WERI-Rb-1 (cell line): ENCODE measurements at regions not wholly inside any gene's neighbourhood (a gene's known extent, or its start where the extent isn't known, plus 50 kb on each side); places are given as distances from the start of the nearest gene placed in this dataset.

ENCODE experiments used
- DNase-seq: peaks from one replicate; pipeline ENCODE4 v3.0.0-alpha.2; 2020
- H3K27ac ChIP-seq: fragments of 250-450 bp; sonication (Bioruptor Pico); 2 replicates; pipeline ENCODE4 v1.5.1; 2020; ENCODE audit warnings: mild to moderate bottlenecking, moderate library complexity
- H3K27me3 ChIP-seq: fragments of 250-450 bp; sonication (Bioruptor Pico); 2 replicates; pipeline ENCODE4 v1.5.1; 2021; ENCODE audit warnings: mild to moderate bottlenecking, low read depth, moderate library complexity; ENCODE audit not compliant: insufficient read depth, severe bottlenecking
- H3K36me3 ChIP-seq: fragments of 250-450 bp; sonication (Bioruptor Pico); 2 replicates; pipeline ENCODE4 v1.5.1; 2020; ENCODE audit warnings: mild to moderate bottlenecking, moderate library complexity
- H3K4me3 ChIP-seq: 2 replicates; pipeline ENCODE4 v1.5.1; 2011; ENCODE audit warnings: low read depth, mild to moderate bottlenecking, control low read depth, low read length
- H3K9me3 ChIP-seq: fragments of 250-450 bp; sonication (Bioruptor Pico); 2 replicates; pipeline ENCODE4 v1.5.1; 2021; ENCODE audit warnings: mild to moderate bottlenecking, moderate library complexity; ENCODE audit not compliant: severe bottlenecking
- CTCF ChIP-seq: IDR thresholded peaks from 2 replicates; pipeline ENCODE4 v1.5.1; 2011; ENCODE audit warnings: low read depth, mild to moderate bottlenecking, control low read depth, inconsistent platforms, low read length

GRCh38 chr15:66936861-66937582 is 128.4 kb upstream of the SMAD3 start:
- no peak for DNase-seq
- no peak for TF ChIP-seq CTCF

DNA sequence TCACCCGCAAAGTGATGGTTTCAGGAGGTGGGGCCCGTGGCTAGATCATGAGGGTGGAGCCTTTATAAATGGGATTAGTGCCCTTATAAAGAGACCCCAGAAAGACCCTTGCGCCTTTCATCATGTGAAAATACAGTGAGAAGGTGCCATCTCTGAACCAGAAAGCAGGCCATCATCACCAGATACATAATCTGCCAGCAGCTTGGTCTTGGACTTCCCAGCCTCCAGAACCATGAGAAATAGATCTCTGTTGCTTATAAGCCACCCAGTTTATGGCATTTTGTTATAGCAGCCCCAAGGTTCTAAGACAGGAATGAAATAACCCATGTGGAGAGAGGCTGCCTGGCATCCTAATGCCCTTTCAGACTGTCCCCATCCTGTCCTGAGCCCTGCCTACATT is 127.8 kb upstream of the SMAD3 start:
- TF ChIP-seq CTCF, result no peak
- no peak for DNase-seq

More at GRCh38 chr15:66936861-66937582, 128.4 kb upstream of the SMAD3 start:
- Histone ChIP-seq H3K4me3 (no peak overlapping the region), H3K9me3 (peaks cover 6% of the 10 kb centered on the region), H3K27me3 (no peaks in the 10 kb centered on the region), H3K27ac (no peak overlapping the region), H3K36me3 (no peaks in the 10 kb centered on the region)

DNA sequence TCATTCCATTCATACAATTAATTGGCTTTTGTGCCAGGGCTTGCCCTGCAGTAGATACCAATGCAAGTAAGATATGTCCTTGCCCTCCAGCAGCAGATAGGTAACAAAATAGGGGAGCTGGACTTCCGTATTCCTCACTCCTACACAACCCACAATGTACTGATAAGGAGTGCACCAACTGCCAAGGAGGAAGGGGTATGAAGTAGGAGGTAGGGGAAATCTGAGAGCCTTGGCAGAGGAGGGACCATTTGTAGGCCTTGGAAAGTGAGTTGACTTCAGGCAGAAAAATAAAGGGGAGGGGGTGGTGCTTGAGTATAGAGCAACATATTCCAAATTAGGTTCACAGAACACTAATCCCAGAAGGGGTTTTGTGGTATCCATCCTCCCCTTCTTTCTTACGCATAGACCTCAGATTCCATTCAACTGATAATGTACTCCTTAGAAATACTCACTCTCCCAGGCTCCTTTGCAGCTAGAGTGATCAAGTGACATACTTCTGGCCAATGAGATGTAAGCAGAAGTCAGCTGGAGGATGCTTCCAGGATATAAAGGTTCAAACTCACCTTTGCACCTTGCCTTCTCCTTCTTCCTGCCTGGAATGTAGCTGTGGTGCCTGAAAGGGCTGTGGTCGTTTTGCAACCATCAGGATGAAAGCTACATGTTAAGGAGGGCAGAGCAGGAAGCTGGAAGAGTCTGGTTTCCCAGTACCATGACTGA is 127.1 kb upstream of the SMAD3 start:
- no peak for DNase-seq
- Histone ChIP-seq H3K4me3 (no peak overlapping the region), H3K27me3 (no peaks in the 10 kb centered on the region), H3K9me3 (peaks cover 6% of the 10 kb centered on the region), H3K27ac (no peak overlapping the region), H3K36me3 (no peaks in the 10 kb centered on the region)
- TF ChIP-seq CTCF, result no peak

More for the DNA sequence above, 127.8 kb upstream of the SMAD3 start:
- Histone ChIP-seq H3K4me3 (no peak overlapping the region), H3K27ac (no peak overlapping the region), H3K36me3 (no peaks in the 10 kb centered on the region), H3K27me3 (no peaks in the 10 kb centered on the region), H3K9me3 (peaks cover 6% of the 10 kb centered on the region)

DNA sequence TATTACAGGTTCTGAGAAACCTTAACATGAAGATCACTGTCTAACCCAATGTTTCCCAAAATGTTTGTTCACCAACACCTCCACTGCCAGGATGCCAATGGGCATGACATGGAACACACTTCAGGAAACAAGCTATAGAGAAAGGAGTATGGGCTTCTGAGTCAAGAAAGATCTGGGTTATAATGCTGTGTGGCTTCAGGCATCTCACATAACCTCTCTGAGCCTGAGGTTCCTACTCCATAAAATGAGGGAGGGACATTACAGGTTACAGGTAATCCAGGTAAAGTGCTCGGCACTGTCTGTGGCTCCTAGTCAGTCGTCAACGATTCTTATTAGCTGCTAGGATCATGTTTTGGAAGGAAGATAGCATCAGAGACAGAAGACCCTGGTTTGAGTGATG is 126.4 kb upstream of the SMAD3 start:
- H3K9me3 ChIP-seq, result no peaks in the 10 kb centered on the region
- no peaks in the 10 kb centered on the region for H3K27me3 ChIP-seq
- no peak for DNase-seq
- TF ChIP-seq CTCF, result no peak
- H3K36me3 ChIP-seq, result no peaks in the 10 kb centered on the region
- H3K4me3 ChIP-seq, result no peak overlapping the region
- H3K27ac ChIP-seq, result no peak overlapping the region

DNA sequence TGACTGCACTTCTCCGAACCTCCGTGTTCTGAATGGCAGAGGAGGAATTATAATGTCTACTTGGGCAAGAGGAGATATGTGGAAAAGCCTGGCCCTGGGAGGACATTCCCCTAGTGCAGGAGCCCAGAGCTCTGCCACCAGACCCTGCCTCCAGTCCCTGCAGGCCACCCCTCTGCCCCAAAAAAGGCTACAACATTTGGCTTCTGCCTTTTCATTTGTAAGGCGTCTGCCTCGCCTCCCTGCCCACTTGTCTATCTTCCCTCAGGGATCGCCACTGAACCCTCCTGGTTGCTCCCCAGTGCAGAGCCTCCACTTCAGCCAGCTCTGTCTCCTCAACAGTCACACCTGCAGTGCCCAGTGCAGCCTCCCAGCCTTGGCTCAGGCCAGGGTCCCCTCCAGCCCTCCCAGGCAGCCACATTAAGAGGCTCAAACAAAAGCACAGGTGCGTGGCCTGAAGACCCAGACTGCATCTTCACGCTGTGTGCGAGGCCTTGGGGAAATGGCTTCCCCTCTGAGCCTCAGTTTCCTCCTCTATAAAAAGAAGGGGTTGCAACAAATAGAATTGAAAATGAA is 125.9 kb upstream of the SMAD3 start:
- Histone ChIP-seq H3K27ac (no peak overlapping the region), H3K36me3 (no peaks in the 10 kb centered on the region), H3K27me3 (no peaks in the 10 kb centered on the region), H3K9me3 (no peaks in the 10 kb centered on the region), H3K4me3 (no peak overlapping the region)
- TF ChIP-seq CTCF, result no peak
- no peak for DNase-seq
